Endothelial cell of umbilical vein (primary cell): ENCODE measurements at regions not wholly inside any gene's neighbourhood (a gene's known extent, or its start where the extent isn't known, plus 50 kb on each side); places are given as distances from the start of the nearest gene placed in this dataset.

Experiments
- EZH2 ChIP-seq: IDR thresholded peaks from 2 replicates; pipeline ENCODE4 v1.6.1; 2012; ENCODE audit warnings: borderline replicate concordance, low read depth, mild to moderate bottlenecking, moderate library complexity, low read length, inconsistent platforms; ENCODE audit not compliant: severe bottlenecking
- FOS ChIP-seq: IDR thresholded peaks from 2 replicates; pipeline ENCODE4 v1.6.1; 2011; ENCODE audit warnings: mild to moderate bottlenecking, low read length, moderate library complexity, borderline replicate concordance; ENCODE audit not compliant: insufficient read depth
- POLR2A ChIP-seq: IDR thresholded peaks from 2 replicates; pipeline ENCODE4 v1.6.1; 2012; ENCODE audit warnings: low read depth, mild to moderate bottlenecking, control low read depth, low read length
- TF ChIP-seq, protein P1 (sequence below), 2 donors: IDR thresholded peaks; 1 replicate in 1 of 2; 2 replicates in 1 of 2; pipeline ENCODE4 v1.5.1; 2011; ENCODE audit warnings: low read length in 2 of 2, mild to moderate bottlenecking in 2 of 2, moderate library complexity in 2 of 2, control low read depth in 1 of 2, inconsistent platforms in 1 of 2, low read depth in 1 of 2; ENCODE audit not compliant: insufficient read depth in 1 of 2; ENCODE audit errors: extremely low read depth in 1 of 2

- TF ChIP-seq EZH2 (no peak), FOS (no peak), POLR2A (no peak)
- TF ChIP-seq, protein P1, sequence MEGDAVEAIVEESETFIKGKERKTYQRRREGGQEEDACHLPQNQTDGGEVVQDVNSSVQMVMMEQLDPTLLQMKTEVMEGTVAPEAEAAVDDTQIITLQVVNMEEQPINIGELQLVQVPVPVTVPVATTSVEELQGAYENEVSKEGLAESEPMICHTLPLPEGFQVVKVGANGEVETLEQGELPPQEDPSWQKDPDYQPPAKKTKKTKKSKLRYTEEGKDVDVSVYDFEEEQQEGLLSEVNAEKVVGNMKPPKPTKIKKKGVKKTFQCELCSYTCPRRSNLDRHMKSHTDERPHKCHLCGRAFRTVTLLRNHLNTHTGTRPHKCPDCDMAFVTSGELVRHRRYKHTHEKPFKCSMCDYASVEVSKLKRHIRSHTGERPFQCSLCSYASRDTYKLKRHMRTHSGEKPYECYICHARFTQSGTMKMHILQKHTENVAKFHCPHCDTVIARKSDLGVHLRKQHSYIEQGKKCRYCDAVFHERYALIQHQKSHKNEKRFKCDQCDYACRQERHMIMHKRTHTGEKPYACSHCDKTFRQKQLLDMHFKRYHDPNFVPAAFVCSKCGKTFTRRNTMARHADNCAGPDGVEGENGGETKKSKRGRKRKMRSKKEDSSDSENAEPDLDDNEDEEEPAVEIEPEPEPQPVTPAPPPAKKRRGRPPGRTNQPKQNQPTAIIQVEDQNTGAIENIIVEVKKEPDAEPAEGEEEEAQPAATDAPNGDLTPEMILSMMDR (IDR thresholded peaks at IDR 0.05; ENCODE audit: extremely low read depth in 1 of 2, insufficient read depth in 1 of 2, low read depth in 1 of 2, low read length in 2 of 2): no peak
Measured at GRCh38 chr10:130809181-130809580, 502.3 kb downstream of the TCERG1L start.
